Body of pancreas (tissue), 4 donors: ENCODE measurements at regions not wholly inside any gene's neighbourhood (a gene's known extent, or its start where the extent isn't known, plus 50 kb on each side); places are given as distances from the start of the nearest gene placed in this dataset.

Experiments
- CTCF ChIP-seq, 7 experiments: fragments of 450-650 bp in 4 of 7; fragments of 200-600 bp in 3 of 7; sonication (generic) in 3 of 7; IDR thresholded peaks; one replicate each; pipeline ENCODE4 v1.5.1; 2016 to 2019; ENCODE audit warnings: antibody characterized with exemption in 7 of 7
- POLR2A ChIP-seq, 3 donors: fragments of 450-650 bp; IDR thresholded peaks; one replicate each; pipeline ENCODE4 v1.6.1; 2016; ENCODE audit warnings: antibody characterized with exemption in 3 of 3, mild to moderate bottlenecking in 2 of 3

GRCh38 chr14:73786636-73787485, 64.8 kb upstream of the PTGR2 start:
- TF ChIP-seq CTCF (IDR thresholded peaks at IDR 0.05) (peak in 1 of 7 experiments; percentile 10), POLR2A (IDR thresholded peaks at IDR 0.05) (peak; percentile 59 to 64 (median 64))
